NCI-H1930 (cell line): ENCODE measurements at regions not wholly inside any gene's neighbourhood (a gene's known extent, or its start where the extent isn't known, plus 50 kb on each side); places are given as distances from the start of the nearest gene placed in this dataset.
"Not testable (repeated sequence)": the region's sequence is repeated elsewhere in the genome, so short reads cannot be mapped to it uniquely, and the experiment has no call there.

ENCODE experiments used
- DNase-seq, 2 experiments: peaks; one replicate each; lab custom pipeline; 2025; lab: John Stamatoyannopoulos, UW

- DNase-seq, result no peak
Observed at GRCh38 chr4:146124023-146124680, 51.4 kb upstream of the LSM6 start.

- DNase-seq, result no peak
Observed at GRCh38 chr4:146123231-146123630, 52.3 kb upstream of the LSM6 start.

- DNase-seq, result no peak
Observed at GRCh38 chr4:146122398-146122797, 53.1 kb upstream of the LSM6 start.

GRCh38 chr4:146121757-146122156 is 53.8 kb upstream of the LSM6 start:
- no peak for DNase-seq

GRCh38 chr4:146119845-146120404 is 55.6 kb upstream of the LSM6 start:
- no peak for DNase-seq

GRCh38 chr4:146114066-146114465 is 61.5 kb upstream of the LSM6 start:
- DNase-seq, result no peak

GRCh38 chr4:146113171-146113570 is 62.3 kb upstream of the LSM6 start:
- DNase-seq, result no peak

GRCh38 chr4:146112389-146112788 is 63.1 kb upstream of the LSM6 start:
- no peak for DNase-seq

GRCh38 chr4:146110871-146111485 is 64.5 kb upstream of the LSM6 start:
- no peak for DNase-seq

- DNase-seq, result no peak
Observed at GRCh38 chr4:146108756-146109155, 66.8 kb upstream of the LSM6 start.

- no peak for DNase-seq
Observed at GRCh38 chr4:146107587-146108240, 67.8 kb upstream of the LSM6 start.

GRCh38 chr4:146105464-146105863 is 70.1 kb upstream of the LSM6 start:
- no peak for DNase-seq

GRCh38 chr4:146104541-146104940 is 71.0 kb upstream of the LSM6 start:
- DNase-seq, result no peak

- not testable (repeated sequence) for DNase-seq
Observed at GRCh38 chr4:146104052-146104451, 71.5 kb upstream of the LSM6 start.

- no peak for DNase-seq
Observed at GRCh38 chr4:146099585-146099984, 75.9 kb upstream of the LSM6 start.

- no peak for DNase-seq
Observed at GRCh38 chr4:146098978-146099377, 76.5 kb upstream of the LSM6 start.

- no peak for DNase-seq
Observed at GRCh38 chr4:146098397-146098796, 77.1 kb upstream of the LSM6 start.

GRCh38 chr4:146096371-146096770 is 79.1 kb upstream of the LSM6 start:
- no peak for DNase-seq

- DNase-seq, result no peak
Observed at GRCh38 chr4:146095860-146096259, 79.7 kb upstream of the LSM6 start.

GRCh38 chr4:146095091-146095690 is 80.3 kb upstream of the LSM6 start:
- DNase-seq, result peak in 1 of 2 experiments; percentile 9

- DNase-seq, result no peak
Observed at GRCh38 chr4:146088690-146089089, 86.8 kb upstream of the LSM6 start.

GRCh38 chr4:146087856-146088255 is 87.7 kb upstream of the LSM6 start:
- no peak for DNase-seq

- no peak for DNase-seq
Observed at GRCh38 chr4:146076081-146076480, 99.4 kb upstream of the LSM6 start.
